GM21390 (cell line): ENCODE measurements at regions not wholly inside any gene's neighbourhood (a gene's known extent, or its start where the extent isn't known, plus 50 kb on each side); places are given as distances from the start of the nearest gene placed in this dataset.
"Not testable (repeated sequence)": the region's sequence is repeated elsewhere in the genome, so short reads cannot be mapped to it uniquely, and the experiment has no call there.

Experiments
- ATAC-seq: cut with Tn5 transposase; IDR thresholded peaks from one replicate; pipeline ENCODE4 v1.9.1; 2021; ENCODE audit not compliant: unreplicated experiment

DNA sequence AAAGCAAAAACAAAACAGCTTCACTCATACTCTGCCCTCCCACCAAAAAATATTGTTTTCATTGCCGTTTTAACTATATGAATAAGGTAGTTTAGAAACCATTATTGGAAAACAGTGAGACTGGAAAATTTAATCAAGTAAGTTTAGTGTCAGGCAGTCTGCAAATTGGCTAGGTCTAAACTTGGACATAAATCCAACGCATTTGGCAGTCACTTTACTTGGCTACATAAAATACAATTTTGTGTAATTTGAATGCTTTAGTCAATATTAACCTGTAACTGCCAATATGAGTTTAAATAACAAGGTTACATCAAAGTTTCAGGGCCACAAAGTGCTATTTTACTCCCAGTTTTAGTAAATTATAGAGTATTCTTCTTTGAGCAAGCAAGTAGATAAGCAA is 202.3 kb upstream of the SLC38A2 start:
- no peak for ATAC-seq

DNA sequence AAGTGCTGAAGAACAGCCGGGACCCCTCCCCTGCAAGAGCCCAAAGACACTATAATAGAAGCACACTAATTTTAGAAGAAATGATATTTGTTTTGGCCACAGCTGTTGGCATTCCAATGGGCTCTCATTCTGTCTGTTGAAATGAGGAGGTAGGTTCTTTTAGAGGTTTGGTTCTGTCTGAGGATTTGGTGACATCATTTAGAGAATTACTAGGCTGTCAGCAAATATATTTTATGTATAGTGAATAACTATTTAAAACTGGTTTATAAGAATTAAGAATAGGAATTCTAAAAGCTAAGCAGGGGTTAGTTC is 200.7 kb upstream of the SLC38A2 start:
- no peak for ATAC-seq

DNA sequence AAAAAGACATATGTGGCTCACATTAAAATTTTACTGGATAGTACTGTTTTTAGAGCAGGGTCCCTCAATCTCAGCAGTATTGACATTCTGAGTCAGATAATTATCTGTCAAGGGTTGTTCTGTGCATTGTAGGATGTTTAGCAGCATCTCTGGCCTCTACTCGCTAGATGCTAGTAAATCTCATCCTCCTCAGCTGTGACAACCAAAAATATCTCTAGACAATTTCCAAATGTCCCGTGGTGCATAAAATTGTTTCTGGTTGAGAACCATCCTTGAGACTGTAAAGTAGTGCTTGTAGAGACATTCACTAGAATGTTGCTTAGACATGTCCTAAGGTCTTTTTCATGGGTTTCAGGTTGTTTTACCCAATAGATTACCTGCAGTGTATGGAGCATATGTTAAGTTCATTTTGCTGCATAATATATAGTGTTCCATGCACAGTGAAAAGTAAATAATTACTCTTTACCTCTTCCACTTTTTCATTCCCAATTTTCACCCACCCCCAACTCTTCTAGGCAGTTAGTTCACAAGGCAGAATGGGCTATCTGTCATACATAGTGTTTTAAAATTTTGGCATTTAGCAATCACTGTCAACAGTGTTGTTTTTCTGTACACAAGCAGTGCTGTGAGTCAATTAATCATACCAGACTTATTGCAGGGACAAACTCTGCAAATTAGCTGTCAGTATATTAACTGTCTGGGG is 200.2 kb upstream of the SLC38A2 start:
- ATAC-seq: no peak

DNA sequence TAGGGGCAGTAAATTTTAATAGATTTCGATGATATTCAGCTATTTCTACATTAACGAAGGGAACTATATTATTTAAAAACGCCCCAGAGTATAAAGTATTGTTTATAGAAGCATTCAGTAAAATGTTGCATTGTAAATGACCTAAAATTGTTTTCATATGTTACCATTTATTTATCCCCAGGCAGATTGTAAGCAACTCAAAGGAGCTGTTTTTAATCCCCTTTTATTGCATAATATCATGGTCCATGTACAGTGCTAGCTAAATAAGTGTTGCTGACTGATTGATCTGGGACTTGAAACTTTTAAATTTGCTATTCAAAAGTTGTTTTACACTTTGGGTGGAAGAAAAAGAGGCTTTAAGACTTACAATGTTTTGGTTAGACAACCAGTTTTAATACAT is 199.0 kb upstream of the SLC38A2 start:
- no peak for ATAC-seq

DNA sequence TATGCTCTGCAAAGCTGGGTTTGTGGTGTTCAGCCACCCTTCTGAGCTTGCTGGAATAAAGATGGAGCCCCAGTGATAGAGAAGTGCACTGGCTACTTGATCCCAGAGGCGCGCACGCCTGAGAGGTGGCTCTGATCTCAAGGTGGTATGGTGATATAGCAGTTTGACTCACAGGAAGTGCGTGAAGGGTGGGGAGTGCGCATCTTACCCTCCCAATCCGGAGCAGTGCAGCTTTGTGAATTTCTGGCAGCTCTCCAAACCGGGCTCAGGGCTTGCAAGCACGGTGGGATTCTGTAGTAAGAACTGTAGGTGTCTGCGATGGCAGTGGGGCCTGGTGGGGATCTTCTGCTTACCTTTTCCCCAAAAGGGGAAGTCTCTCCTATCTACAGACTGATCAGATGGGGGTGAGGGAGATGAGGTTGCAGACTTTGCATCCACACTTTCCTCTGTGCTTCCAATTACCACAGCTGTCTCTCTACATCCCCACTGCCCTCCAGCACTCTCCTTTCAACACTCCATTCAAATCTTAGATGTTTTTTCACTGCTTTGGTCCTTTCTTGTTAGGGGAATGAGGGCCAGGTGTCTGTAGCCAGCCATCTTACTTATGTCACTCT is 197.4 kb upstream of the SLC38A2 start:
- ATAC-seq: no peak

DNA sequence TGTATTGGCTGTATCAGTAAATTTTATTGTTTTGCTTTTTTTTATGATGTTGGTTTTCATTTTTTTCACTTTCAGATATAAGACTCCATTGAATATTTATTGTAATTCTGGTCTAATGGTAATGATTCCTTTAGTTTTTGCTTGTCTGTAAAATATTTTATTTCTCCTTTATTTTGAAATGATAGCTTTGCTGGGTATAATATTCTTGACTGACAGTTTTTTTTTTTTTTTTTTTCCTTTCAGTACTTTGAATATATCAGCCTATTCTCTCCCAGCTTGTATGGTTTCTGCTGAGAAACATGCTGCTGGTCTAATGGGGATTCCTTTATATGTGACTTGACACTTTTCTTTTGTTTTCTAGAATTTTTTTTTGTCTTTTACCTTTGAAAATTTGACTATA is 195.1 kb upstream of the SLC38A2 start:
- no peak for ATAC-seq

DNA sequence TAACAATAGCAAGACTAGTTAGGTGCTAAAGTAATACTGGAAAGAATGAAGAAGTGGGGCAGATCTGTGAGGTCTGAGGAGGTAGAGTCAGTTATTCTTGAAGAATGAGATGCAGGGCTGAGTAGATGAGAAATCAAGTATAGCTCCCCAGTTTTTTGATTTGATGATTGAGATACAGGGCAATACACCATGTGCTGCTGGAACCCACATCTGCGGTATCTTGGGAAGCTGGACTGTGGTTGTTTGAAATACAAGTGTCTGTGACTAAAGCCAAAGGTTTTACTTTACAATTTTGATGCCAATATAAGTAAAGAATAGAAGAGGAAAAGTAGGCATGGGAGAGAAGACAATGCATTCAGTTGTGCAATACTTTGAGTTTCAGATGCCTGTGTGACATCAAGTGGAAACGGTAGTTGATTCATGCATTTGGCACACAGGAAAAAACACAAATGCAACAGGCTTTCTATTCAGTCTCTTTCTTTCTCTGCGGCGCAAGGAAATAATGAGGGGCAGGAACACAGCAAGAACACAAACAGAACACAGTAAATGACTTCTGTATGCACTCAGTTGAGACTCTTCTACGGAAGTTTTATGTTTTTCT is 190.2 kb upstream of the SLC38A2 start:
- no peak for ATAC-seq

DNA sequence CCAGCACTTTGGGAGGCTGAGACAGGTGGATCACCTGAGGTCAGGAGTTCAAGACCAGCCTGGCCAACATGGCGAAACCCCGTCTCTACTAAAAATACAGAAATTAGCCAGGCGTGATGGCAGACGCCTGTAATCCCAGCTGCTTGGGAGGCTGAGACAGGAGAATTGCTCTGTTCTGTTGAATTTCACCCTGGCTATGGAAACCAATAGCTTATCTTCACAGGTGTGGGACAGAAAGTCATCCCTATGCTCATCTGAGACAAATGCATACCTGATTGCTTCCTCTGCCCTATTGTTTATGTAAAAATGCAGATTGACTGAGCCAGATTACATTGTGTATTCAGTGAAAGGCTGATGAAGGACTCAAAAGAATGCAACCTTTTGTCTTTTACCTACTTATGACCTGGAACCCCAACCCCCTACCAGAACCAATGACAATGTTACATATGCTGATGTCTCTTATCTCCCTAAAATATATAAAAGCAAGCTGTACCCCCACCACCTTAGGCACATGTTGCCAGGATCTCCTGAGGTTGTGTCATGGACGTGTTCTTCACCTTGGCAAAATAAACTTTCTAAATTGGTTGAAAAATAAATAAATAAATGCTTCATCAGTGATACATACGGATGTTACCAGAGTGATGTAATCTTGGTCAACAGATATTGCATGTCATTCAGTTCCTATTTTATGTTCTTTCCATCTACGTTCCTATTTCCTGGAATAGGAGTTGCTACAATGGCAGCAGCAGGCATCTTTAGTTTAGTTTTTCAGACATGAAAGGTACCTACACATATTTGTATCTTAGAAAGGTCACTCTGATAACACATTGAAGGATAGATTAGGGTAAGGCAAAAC is 189.4 kb upstream of the SLC38A2 start:
- not testable (repeated sequence) for ATAC-seq

DNA sequence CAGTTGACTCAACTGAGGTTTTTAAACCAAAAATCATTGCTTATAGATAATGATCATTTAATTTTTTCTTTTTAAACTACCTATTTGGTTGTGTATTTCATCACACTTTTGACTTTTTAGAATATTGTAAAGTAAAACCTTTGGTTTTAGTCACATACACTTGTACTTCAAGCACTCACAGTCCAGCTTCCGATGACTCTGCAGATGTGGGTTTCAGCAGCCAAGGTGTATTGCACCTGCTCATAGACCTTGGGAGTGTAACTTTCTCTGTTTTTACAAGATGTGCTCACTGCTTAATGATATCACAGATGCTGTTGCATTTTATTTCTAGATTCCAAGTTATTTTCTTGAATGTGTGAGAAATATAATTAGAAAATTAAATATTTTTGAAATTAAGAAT is 188.3 kb upstream of the SLC38A2 start:
- ATAC-seq: no peak

DNA sequence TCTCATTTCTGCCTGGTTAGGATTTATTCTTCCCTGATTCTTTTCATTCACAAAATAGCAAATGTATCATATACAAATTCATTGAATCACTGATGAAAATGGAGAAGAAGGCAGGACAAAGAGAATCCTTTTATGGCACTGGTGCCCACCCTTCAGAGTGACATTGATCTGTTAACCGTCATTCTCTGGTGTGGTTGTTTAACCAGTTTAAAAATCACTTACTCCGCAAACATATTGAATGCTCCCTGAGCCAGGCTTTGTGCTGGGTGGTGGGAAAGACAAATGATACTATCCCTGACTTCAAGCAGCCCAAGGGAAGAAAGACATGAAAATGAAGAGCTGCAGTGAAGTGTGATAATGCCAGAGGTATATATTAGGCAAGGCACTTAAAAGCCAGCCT is 187.5 kb upstream of the SLC38A2 start:
- no peak for ATAC-seq

DNA sequence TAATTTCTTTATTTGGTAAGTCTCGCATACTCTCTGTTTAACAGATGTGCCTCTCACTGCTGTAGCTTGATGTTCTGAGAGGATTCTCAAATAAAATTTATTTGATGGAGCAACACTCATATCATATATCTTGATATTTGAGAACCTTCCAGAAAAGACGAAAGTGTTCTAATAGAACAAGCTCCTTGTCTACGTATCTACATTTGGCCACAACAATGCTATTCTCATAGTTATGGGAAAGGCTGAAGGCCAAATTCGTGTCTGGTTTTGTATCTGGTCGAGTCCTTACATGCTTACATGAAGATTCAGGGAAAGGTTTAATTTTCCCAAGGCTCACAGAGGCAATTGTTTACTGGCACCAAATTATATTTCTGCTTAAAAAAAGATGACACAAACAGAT is 186.7 kb upstream of the SLC38A2 start:
- no peak for ATAC-seq

DNA sequence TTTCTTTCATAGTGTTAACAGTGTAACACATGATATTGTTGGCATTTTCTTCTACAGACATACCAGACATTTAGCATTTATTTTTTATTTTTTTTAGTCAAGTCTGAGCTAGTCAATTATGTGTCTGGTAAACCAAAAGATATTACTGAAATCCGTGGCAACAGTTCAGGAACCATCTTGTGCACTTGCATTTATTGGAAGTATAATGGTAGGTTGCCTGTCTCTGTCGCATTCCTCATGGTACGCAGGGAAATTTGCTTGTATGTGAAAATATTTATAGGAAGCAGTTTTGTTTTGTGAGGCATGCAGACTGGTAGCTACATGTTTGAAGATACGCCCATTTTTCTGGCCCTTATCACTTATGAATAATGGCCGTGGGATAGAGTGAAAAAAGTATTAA is 186.1 kb upstream of the SLC38A2 start:
- ATAC-seq: no peak

DNA sequence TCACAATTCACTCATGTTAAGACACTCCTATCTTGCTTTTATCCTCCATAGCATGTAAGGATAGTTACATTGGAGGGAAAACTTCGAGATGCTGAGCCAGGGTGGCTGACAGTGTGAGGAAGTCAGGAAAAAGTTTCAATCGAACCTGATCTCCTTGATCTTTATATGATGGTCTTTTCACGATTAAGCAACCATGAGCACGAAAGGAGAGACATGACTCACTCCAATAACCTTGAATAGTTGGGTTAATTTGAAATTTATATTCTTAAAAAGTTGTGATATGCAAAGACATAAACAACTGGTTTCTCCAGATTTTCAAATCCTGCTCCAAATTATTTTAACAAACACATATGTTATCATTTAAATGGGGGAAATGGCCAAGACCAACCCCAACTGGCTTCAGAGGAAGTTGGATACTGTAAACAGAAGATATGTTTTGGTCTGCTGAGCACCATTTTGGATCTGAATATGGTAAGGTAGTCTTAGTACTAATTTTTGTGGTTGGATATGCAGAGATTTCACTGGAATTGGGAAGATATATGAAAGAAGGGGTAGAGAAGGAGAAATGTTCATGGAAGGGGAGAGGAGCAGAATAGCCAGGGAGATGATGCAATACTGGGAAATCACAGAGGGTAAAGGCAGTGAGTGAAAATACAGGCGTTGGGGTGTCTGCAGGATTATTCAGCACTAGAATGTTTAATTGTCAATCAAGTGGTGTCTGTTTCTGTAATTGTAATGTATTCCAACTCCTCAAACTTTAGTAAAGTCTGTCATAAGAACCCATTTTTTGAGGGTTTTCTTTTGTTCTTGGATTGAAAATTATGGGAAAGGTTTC is 185.2 kb upstream of the SLC38A2 start:
- ATAC-seq: no peak

DNA sequence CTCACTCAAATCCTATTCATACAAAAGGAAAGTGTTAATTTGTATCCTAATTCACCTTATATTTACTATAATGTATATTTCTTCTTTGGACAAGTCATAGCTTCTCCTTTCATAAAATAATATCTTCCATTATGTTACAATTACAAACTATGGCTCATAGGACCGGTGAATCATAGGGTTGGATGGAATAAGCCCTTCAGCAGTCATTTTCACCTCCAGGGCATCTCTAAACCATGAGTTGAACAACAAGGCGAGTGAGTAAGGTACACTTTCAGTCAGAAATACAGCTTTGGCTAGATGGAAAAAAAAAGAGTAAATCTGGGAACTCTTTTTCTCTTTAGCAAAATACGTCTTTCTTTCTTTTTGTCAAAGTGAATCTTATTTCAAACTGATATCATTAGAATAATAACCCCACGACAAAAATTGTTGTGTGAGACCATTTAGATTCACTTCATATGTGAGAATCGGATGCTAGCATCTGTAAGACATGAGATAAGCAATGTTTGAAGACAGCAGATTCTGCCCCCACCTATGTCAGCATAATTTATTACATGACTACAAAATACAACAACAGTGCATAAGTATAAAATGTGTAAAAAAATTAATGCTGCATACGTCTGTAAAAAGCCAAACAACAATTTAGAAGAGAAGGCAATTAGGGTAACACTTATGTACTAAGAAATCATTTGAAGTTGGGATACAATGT is 184.4 kb upstream of the SLC38A2 start:
- no peak for ATAC-seq

DNA sequence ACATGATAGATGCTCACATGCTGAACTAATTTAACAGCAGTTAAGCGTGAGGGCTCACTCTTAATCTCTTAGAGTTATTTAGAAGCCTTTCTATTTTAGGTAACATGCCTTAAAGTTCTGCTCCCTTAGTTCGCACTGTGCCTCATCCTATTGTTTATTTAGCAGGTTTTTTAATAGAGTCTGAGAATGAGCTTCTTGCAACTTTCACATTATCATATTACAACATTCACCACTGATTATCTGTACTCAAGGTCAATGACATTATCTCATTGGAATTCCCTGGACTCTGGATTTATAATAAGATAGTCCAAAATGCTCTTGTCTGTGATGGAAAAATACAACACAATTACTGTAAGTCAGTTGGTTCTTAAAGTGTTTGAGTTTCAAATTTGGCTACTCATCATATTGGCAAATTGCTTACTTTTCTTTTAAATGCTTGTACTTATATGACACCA is 183.6 kb upstream of the SLC38A2 start:
- no peak for ATAC-seq

DNA sequence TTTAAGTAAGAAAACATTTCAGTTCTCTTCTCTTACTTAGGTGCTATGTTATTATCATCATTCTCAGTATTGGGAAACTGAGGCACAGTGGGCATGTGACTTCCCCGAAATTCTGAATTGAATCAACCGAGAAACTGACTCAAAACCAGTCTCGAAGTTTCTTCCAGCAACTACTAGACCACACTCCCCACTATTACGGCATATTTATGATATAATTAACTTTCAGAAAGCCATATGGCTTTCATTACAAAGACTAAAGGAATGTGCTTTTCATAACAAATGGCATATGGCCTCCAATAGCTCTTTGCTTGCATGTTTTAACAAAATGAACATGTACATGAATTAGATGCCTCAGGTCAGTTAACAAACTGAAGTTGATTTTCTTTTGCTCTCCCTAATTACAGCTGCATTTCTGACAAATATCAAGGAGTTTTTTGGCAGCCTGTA is 182.9 kb upstream of the SLC38A2 start:
- ATAC-seq: no peak

DNA sequence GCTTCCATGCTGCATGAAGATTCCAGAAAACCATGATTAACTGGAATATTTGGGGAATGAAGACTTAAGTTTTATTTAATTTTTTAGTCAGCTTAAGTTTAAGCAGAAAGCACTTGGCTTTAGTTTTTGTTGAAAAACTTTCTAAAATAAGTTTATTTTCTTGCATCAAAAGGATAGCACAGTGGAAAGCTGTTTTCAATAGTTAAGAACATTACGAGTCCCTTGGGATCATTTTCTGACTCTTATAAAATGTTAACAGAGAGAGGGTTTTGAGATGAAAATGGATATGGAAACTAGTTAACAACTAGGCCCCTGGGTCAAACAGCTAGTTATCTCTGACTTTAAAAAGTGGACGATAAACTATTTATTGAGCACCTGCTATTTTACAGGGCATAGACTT is 181.9 kb upstream of the SLC38A2 start:
- no peak for ATAC-seq

DNA sequence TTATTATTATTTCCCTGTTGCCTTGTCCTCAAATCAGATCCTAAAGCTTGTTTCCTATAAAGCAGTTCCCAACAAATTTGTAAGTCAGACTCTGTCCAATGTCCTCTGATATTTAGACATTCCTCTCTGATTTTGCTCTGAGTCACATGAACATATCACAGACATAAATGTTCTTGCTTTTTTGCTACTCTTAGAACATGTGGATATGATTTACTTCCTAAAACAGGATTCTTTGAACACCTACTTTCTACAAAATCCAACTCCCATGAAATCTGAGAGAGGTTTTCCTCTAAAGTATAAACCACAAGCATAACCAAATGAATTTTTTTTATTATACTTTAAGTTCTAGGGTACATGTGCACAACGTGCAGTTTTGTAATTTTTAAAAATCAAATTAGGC is 181.3 kb upstream of the SLC38A2 start:
- ATAC-seq: no peak

DNA sequence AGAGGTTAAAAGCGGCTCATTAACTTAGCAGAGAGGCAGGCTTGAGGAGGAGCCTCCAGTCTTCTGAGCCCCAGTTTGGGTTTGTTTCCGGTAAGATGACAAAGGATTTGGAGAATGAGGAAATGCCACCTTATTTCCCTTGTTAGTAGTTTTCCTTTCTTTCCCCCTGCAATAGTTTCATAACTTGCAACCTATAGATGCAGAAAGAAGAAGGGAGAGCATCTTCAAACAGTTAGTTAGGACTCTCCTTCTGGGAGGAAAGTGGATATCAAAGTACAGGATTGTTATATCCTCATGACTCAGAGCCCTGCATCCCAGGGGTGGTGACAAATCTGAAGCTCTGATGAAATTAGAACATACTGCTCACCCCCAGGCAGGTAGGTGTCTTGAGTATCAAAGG is 180.7 kb upstream of the SLC38A2 start:
- no peak for ATAC-seq

DNA sequence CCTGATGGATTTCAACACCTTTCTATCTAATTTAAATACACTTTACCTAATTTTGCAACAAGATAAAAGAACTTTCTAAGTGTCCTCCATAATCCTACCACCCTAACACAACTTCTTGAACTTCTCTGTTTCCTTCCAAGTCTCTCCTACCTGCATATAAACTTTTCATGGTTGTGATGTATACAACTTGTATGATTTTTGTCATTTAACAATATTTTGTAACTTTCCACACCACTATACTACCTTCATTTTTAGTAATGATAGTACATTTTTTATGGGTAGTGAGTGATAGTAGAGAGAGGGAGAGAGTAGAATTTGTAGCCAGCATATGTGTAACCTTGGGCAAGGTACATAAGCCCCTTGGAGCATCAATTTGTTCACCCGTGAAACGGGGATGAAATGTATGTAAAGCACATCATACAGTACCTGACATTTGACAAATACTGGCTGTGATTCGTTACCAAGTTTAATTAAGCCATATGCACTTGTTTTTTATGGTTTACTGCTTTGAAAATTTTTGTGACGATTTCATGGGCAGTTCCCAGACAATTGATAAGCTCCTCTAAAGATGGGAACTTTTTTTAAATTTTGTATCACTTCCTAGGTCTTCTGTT is 177.8 kb upstream of the SLC38A2 start:
- ATAC-seq: no peak
